ENCODE measurements at regions not wholly inside any gene's neighbourhood (a gene's known extent, or its start where the extent isn't known, plus 50 kb on each side); places are given as distances from the start of the nearest gene placed in this dataset.

DNA sequence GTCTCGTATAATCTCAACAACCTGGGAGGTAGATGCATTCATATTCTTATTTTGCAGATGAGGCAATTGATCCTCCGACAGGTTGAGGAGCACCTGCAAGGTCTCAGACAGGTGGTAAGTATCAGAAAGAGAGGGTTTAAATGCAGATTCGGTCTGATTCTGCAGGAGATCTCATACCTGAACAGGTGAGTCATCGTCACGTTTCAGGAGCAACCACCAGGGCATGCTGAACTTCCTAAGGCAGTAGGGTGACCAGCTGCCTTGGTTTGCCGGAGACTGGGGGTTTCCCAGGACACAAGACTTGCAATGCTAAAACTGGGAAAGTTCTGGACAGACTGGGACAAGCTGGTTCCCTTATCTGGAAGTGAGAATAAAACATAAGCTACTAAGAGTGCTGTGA lies 68.8 kb upstream of the TSHZ3 start:
- Histone ChIP-seq H3K36me3 (replicated peaks in 1 of 2; ENCODE audit: control insufficient read depth in 1 of 2, insufficient read depth in 2 of 2, low read length in 2 of 2) (no peaks in the 10 kb centered on the region), H3K27me3 (ENCODE audit: control insufficient read depth in 1 of 2, insufficient read depth in 2 of 2, low read length in 2 of 2) (no peaks in the 10 kb centered on the region), H2AFZ (ENCODE audit: low read length) (no peak overlapping the region), H3K4me3 (replicated peaks in 1 of 3; ENCODE audit: insufficient read depth in 1 of 3, low read depth in 2 of 3, low read length in 3 of 3) (no peak overlapping the region), H3K4me1 (ENCODE audit: insufficient read depth, low read length) (no peaks in the 10 kb centered on the region), H3K9ac (ENCODE audit: insufficient read depth, low read depth, low read length) (no peak overlapping the region), H3K9me3 (ENCODE audit: low read length) (peaks cover 14% of the 10 kb centered on the region), H3K79me2 (ENCODE audit: insufficient read depth, low read length) (no peaks in the 10 kb centered on the region), H3K27ac (ENCODE audit: extremely low read length, insufficient read depth, low read length) (no peak overlapping the region), H3K4me2 (ENCODE audit: low read depth, low read length) (no peak overlapping the region), H4K20me1 (ENCODE audit: insufficient read depth, low read length) (no peaks in the 10 kb centered on the region)
- TF ChIP-seq, protein P1, sequence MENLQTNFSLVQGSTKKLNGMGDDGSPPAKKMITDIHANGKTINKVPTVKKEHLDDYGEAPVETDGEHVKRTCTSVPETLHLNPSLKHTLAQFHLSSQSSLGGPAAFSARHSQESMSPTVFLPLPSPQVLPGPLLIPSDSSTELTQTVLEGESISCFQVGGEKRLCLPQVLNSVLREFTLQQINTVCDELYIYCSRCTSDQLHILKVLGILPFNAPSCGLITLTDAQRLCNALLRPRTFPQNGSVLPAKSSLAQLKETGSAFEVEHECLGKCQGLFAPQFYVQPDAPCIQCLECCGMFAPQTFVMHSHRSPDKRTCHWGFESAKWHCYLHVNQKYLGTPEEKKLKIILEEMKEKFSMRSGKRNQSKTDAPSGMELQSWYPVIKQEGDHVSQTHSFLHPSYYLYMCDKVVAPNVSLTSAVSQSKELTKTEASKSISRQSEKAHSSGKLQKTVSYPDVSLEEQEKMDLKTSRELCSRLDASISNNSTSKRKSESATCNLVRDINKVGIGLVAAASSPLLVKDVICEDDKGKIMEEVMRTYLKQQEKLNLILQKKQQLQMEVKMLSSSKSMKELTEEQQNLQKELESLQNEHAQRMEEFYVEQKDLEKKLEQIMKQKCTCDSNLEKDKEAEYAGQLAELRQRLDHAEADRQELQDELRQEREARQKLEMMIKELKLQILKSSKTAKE (CRISPR knock-in tag; IDR thresholded peaks at IDR 0.05; ENCODE audit: borderline replicate concordance) = no peak
- TF ChIP-seq, protein P2, sequence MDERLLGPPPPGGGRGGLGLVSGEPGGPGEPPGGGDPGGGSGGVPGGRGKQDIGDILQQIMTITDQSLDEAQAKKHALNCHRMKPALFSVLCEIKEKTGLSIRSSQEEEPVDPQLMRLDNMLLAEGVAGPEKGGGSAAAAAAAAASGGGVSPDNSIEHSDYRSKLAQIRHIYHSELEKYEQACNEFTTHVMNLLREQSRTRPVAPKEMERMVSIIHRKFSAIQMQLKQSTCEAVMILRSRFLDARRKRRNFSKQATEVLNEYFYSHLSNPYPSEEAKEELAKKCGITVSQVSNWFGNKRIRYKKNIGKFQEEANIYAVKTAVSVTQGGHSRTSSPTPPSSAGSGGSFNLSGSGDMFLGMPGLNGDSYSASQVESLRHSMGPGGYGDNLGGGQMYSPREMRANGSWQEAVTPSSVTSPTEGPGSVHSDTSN (CRISPR knock-in tag; IDR thresholded peaks at IDR 0.05) = no peak
- TF ChIP-seq NR2F1 (CRISPR knock-in tag; IDR thresholded peaks at IDR 0.05) (no peak), SIX4 (CRISPR knock-in tag; IDR thresholded peaks at IDR 0.05) (no peak)
- TF ChIP-seq, protein P3, sequence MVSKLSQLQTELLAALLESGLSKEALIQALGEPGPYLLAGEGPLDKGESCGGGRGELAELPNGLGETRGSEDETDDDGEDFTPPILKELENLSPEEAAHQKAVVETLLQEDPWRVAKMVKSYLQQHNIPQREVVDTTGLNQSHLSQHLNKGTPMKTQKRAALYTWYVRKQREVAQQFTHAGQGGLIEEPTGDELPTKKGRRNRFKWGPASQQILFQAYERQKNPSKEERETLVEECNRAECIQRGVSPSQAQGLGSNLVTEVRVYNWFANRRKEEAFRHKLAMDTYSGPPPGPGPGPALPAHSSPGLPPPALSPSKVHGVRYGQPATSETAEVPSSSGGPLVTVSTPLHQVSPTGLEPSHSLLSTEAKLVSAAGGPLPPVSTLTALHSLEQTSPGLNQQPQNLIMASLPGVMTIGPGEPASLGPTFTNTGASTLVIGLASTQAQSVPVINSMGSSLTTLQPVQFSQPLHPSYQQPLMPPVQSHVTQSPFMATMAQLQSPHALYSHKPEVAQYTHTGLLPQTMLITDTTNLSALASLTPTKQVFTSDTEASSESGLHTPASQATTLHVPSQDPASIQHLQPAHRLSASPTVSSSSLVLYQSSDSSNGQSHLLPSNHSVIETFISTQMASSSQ (IDR thresholded peaks at IDR 0.05; ENCODE audit: low read depth) = no peak
- TF ChIP-seq, protein P3 (CRISPR knock-in tag; IDR thresholded peaks at IDR 0.05; ENCODE audit: borderline replicate concordance) = no peak
- DNase-seq (ENCODE audit: low spot score) = no peak
- 7% methylated on average over 5 of the region's 6 CpGs for WGBS (ENCODE audit: low lambda C conversion rate)
- BruUV-seq (replicated peaks) = no TSS peak
- in situ Hi-C loops (cut with HindIII; ENCODE audit: extremely low pct_ligation_motif_present, low pct_unique_long_range_greater_than_20kb) = no loop called here
- no peak for FAIRE-seq
- no peak for ATAC-seq
- intact Hi-C loops (cut with micrococcal nuclease; ENCODE audit: unreplicated experiment) = no loop called here
- POLR2A ChIA-PET = no interaction called here
- CTCF ChIA-PET (ENCODE audit: low intra/inter-chr PET ratio, low total read pairs) = no interaction called here

Measured in HepG2 (cell line).